ENCODE measurements at regions not wholly inside any gene's neighbourhood (a gene's known extent, or its start where the extent isn't known, plus 50 kb on each side); places are given as distances from the start of the nearest gene placed in this dataset.
"Not testable (repeated sequence)": the region's sequence is repeated elsewhere in the genome, so short reads cannot be mapped to it uniquely, and the experiment has no call there.

- DNase-seq (ENCODE audit: low spot score): no peak
These were observed 1676.0 kb downstream of the SLITRK1 start for GRCh38 chr13:82206241-82206640.

DNA sequence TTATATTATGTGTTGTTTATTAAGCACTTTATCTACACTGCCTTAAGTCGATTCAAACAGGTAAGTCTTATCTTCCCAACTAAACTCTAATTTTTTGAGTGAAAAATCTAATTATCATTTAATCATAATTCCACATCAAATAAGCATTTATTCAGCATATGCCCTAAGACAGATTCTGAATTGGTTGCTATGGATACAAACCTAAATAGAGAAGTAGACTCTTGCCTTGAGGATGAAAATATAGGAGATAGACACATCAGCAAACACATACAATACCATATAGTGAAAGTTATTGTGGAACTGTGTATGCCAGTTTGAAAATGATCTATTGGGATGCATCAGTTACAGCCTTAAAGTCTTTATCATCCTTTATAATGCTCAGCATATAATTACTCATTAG lies 1679.9 kb downstream of the SLITRK1 start:
- DNase-seq (ENCODE audit: low spot score): no peak

GRCh38 chr13:82196087-82196486 lies 1686.2 kb downstream of the SLITRK1 start:
- no peak for DNase-seq (ENCODE audit: low spot score)

DNA sequence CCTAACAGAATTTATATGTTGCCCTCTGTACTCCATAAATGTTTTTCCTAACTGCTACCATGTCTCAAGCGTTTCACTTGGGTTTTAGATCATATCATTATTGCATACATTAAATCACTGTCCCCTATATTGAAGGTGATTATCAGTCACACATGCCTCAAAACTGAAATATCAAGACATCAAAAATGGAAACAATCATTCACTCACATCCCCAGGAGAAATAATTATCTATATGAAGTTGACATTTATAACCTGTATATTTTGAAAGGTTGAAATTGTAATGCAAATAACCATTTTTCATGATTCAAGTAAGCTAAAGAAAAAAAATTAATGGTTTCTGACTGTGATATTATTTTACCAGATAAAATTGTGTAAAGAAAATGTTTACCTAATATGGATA lies 1695.0 kb downstream of the SLITRK1 start:
- no peak for DNase-seq (ENCODE audit: low spot score)

- DNase-seq (ENCODE audit: low spot score): no peak
These were observed 1705.5 kb downstream of the SLITRK1 start for GRCh38 chr13:82176751-82177150.

GRCh38 chr13:82165396-82166174 lies 1716.7 kb downstream of the SLITRK1 start:
- DNase-seq (ENCODE audit: low spot score): no peak

GRCh38 chr13:82164780-82165395 lies 1717.4 kb downstream of the SLITRK1 start:
- not testable (repeated sequence) for DNase-seq (ENCODE audit: low spot score)

DNA sequence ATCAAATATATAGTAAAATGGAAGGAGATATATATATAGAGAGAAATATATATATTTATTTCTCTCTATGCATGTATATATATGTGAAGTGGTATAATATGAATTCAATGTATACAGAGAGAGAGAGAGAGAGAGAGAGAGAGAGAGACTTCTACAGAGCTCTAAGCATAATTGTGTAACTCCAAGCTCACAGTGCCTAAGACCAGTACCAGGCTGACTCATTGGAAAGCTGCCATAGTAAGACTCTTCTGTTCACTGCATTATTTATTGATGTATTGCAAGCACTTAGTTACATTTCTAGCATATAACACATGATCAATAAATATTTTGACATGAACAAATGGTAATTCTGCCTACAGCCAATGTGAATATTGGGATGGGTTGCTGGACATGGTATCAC lies 1734.7 kb downstream of the SLITRK1 start:
- no peak for DNase-seq (ENCODE audit: low spot score)

DNA sequence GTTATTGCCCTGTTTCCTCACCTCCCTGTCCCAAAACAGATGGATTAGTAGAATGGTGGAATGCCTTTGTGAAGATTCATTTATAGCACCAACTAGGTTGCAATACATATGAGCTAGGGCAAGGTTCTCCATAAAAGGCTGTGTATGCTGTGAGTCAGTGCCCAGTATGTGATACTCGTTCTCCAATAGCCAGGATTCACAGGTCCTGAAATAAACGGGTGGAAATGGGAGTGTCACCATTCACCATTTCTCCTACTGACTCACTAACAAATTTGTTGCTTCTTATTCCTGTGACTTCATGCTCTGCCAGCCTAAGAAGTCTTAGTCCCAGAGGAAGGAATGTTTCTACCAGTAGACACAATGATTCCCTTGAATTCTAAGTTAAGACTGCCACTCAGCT lies 1745.4 kb downstream of the SLITRK1 start:
- no peak for DNase-seq (ENCODE audit: low spot score)

- DNase-seq (ENCODE audit: low spot score): no peak
These were observed 1753.0 kb downstream of the SLITRK1 start for GRCh38 chr13:82129281-82129680.

DNA sequence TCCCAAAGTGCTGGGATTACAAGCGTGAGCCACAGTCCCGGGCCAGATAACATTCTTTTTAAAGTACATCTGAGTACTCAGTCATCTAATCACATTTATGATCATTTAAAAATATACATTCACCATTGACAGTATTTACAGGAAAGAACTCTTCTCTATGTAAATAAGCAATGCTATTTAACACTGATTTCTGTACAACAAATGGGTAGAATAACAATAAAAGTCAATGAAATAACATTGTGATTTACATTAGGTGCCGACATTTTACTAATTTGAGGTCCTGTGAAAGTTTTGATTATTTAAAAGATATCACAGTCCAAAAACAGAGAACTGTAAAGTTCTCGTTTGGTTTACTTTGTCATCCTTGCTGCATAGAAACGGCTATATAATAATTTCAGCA lies 1763.7 kb downstream of the SLITRK1 start:
- DNase-seq (ENCODE audit: low spot score): no peak

DNA sequence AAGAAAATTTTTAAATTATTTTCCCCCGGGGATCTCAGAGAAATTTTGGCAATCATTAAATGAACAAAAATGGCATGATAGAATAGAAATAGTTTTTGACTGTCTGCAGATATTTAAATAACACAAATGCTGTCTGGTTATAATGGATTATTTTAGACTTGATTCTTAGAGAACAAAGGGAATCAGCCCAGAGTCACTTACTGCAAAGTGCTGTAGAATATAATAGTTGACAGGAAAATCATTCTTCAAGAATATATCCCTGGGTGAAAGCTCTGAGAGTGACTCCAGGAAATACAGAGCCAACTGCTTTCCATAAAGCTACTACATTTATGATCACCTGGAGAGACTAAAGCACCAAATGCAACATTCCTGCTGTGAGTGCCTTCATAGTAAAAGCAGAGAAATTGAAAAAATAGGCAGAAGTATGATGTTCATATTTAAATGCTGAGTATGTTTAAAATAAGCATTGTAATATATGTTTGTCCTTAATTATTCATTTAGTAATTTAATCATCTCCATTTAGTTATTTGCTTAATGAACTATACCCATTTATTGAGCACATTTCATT lies 1765.8 kb downstream of the SLITRK1 start:
- no peak for DNase-seq (ENCODE audit: low spot score)

DNA sequence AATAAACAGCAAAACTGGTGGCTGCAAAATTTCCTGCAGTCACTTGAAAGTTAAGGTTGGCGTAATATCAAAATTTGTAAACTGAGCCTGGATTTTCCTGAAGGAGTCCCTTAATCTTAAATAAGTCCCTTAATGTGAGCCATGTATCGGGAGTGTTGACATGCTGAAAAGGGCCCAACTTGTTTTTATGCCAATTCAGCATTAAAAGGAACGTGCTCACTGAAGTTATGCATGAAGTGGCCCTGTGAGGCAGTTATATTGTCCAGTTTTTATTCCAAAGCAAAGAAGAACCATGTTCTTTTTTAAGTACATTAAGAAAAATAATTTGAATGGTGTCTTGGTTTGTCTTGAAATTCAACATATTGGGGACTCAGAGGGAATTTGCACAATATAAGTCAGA lies 1766.9 kb downstream of the SLITRK1 start:
- DNase-seq (ENCODE audit: low spot score): no peak

DNA sequence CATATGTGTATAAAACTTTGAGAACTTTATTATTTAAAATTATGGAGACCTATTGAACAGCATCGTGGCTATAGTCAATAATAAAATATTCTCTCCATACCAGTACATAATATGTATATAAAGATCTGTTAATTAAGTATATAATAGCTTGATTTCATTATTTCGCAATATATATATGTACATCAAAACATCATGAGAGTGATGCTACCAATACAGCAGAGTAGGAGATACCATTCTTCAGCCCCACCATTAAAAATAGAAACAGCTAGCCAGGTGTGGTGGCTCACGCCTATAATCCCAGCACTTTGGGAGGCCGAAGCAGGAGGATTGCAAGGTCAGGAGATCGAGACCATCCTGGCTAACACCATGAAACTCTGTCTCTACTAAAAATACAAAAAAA lies 1755.3 kb upstream of the SPRY2 start:
- DNase-seq (ENCODE audit: low spot score): no peak

GRCh38 chr13:82092312-82092711 lies 1751.4 kb upstream of the SPRY2 start:
- DNase-seq (ENCODE audit: low spot score): no peak

DNA sequence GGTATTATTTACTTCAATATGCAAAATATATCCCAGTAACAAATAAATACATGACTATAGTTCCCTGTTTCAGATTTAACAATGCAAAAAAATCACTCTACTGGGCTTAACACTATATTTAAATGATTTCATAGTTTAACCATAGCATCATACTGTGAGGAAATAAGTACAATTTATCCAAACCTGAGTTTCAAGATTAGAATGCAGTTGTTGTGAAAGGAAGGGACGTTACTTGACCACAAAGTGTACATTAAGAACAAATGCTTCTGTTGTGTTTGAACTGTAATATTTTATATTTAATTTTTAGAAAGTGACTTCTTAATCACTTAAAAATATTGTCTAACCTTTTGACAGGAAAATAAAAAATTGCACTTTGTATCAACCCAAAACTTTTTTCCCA lies 1747.9 kb upstream of the SPRY2 start:
- DNase-seq (ENCODE audit: low spot score): no peak

GRCh38 chr13:82076496-82076895 lies 1735.6 kb upstream of the SPRY2 start:
- DNase-seq (ENCODE audit: low spot score): no peak

GRCh38 chr13:82070416-82070815 lies 1729.5 kb upstream of the SPRY2 start:
- no peak for DNase-seq (ENCODE audit: low spot score)

GRCh38 chr13:82062772-82063171 lies 1721.8 kb upstream of the SPRY2 start:
- DNase-seq (ENCODE audit: low spot score): no peak

- DNase-seq (ENCODE audit: low spot score): no peak
These were observed 1717.4 kb upstream of the SPRY2 start for GRCh38 chr13:82058364-82058763.

DNA sequence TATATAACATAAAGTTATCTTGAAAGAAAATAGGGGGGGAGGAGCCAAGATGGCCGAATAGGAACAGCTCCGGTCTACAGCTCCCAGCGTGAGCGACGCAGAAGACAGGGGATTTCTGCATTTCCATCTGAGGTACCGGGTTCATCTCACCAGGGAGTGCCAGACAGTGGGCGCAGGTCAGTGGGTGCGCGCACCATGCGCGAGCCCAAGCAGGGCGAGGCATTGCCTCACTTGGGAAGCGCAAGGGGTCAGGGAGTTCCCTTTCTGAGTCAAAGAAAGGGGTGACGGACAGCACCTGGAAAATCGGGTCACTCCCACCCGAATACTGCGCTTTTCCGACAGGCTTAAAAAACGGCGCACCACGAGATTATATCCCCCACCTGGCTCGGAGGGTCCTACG lies 1704.4 kb upstream of the SPRY2 start:
- not testable (repeated sequence) for DNase-seq (ENCODE audit: low spot score)

DNA sequence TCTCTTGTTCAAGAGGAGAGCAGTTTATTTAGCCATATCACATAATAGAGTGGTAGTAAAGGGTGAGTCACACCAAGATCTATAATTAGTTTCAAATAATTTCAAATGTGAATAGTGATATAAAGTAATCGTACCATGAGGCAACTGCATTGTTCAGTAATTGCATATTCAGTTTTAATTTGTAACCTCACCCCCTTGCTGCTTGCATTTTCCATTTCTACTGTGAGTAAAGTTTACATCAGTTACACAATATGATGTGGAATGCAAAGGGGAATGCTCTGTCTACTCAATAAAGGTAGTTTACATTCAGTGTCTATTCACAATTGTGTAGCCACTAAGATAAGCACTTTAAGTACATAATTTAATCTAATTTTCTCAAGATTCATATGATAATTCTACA lies 1695.7 kb upstream of the SPRY2 start:
- no peak for DNase-seq (ENCODE audit: low spot score)

DNA sequence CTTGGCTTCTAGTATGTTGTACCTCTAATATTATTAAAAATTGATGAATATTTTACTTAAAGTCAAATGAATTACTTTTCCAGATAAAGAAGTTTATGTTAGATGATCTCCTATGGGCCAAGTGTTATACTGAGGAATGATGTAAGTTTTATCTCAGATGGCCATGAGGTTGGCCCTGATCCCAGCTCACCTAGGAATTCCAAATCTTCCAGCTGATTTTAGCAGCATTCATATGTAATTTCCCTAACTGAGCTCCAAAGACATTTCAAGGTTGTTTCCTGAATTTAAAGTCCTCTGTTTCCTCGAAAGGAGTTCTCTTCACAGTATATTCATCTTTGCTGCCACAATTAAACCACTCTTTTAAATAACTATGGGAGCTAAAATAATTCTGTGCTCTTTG lies 1670.4 kb upstream of the SPRY2 start:
- DNase-seq (ENCODE audit: low spot score): no peak

All from H4 (cell line).